ENCODE measurements at regions not wholly inside any gene's neighbourhood (a gene's known extent, or its start where the extent isn't known, plus 50 kb on each side); places are given as distances from the start of the nearest gene placed in this dataset.
"Not testable (repeated sequence)": the region's sequence is repeated elsewhere in the genome, so short reads cannot be mapped to it uniquely, and the experiment has no call there.

GRCh38 chr1:38481871-38482826 is 377.4 kb downstream of the RRAGC start (continued):
- TF ChIP-seq, protein P1, sequence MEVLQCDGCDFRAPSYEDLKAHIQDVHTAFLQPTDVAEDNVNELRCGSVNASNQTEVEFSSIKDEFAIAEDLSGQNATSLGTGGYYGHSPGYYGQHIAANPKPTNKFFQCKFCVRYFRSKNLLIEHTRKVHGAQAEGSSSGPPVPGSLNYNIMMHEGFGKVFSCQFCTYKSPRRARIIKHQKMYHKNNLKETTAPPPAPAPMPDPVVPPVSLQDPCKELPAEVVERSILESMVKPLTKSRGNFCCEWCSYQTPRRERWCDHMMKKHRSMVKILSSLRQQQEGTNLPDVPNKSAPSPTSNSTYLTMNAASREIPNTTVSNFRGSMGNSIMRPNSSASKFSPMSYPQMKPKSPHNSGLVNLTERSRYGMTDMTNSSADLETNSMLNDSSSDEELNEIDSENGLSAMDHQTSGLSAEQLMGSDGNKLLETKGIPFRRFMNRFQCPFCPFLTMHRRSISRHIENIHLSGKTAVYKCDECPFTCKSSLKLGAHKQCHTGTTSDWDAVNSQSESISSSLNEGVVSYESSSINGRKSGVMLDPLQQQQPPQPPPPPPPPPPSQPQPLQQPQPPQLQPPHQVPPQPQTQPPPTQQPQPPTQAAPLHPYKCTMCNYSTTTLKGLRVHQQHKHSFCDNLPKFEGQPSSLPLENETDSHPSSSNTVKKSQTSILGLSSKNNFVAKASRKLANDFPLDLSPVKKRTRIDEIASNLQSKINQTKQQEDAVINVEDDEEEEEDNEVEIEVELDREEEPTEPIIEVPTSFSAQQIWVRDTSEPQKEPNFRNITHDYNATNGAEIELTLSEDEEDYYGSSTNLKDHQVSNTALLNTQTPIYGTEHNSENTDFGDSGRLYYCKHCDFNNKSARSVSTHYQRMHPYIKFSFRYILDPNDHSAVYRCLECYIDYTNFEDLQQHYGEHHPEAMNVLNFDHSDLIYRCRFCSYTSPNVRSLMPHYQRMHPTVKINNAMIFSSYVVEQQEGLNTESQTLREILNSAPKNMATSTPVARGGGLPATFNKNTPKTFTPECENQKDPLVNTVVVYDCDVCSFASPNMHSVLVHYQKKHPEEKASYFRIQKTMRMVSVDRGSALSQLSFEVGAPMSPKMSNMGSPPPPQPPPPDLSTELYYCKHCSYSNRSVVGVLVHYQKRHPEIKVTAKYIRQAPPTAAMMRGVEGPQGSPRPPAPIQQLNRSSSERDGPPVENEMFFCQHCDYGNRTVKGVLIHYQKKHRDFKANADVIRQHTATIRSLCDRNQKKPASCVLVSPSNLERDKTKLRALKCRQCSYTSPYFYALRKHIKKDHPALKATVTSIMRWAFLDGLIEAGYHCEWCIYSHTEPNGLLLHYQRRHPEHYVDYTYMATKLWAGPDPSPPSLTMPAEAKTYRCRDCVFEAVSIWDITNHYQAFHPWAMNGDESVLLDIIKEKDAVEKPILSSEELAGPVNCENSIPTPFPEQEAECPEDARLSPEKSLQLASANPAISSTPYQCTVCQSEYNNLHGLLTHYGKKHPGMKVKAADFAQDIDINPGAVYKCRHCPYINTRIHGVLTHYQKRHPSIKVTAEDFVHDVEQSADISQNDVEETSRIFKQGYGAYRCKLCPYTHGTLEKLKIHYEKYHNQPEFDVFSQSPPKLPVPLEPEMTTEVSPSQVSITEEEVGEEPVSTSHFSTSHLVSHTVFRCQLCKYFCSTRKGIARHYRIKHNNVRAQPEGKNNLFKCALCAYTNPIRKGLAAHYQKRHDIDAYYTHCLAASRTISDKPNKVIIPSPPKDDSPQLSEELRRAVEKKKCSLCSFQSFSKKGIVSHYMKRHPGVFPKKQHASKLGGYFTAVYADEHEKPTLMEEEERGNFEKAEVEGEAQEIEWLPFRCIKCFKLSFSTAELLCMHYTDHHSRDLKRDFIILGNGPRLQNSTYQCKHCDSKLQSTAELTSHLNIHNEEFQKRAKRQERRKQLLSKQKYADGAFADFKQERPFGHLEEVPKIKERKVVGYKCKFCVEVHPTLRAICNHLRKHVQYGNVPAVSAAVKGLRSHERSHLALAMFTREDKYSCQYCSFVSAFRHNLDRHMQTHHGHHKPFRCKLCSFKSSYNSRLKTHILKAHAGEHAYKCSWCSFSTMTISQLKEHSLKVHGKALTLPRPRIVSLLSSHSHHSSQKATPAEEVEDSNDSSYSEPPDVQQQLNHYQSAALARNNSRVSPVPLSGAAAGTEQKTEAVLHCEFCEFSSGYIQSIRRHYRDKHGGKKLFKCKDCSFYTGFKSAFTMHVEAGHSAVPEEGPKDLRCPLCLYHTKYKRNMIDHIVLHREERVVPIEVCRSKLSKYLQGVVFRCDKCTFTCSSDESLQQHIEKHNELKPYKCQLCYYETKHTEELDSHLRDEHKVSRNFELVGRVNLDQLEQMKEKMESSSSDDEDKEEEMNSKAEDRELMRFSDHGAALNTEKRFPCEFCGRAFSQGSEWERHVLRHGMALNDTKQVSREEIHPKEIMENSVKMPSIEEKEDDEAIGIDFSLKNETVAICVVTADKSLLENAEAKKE (CRISPR knock-in tag; IDR thresholded peaks at IDR 0.05) = no peak
- TF ChIP-seq, protein P2, sequence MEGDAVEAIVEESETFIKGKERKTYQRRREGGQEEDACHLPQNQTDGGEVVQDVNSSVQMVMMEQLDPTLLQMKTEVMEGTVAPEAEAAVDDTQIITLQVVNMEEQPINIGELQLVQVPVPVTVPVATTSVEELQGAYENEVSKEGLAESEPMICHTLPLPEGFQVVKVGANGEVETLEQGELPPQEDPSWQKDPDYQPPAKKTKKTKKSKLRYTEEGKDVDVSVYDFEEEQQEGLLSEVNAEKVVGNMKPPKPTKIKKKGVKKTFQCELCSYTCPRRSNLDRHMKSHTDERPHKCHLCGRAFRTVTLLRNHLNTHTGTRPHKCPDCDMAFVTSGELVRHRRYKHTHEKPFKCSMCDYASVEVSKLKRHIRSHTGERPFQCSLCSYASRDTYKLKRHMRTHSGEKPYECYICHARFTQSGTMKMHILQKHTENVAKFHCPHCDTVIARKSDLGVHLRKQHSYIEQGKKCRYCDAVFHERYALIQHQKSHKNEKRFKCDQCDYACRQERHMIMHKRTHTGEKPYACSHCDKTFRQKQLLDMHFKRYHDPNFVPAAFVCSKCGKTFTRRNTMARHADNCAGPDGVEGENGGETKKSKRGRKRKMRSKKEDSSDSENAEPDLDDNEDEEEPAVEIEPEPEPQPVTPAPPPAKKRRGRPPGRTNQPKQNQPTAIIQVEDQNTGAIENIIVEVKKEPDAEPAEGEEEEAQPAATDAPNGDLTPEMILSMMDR (conservative IDR thresholded peaks at IDR 0.05; ENCODE audit: low read depth in 2 of 2) = no peak
- TF ChIP-seq ZNF331 (CRISPR knock-in tag; IDR thresholded peaks at IDR 0.05; ENCODE audit: low read depth) = no peak
- TF ChIP-seq STAT1 (IDR thresholded peaks at IDR 0.05; ENCODE audit: unreplicated experiment) = no peak
- no peak for TF ChIP-seq EZH2 (IDR thresholded peaks at IDR 0.05; ENCODE audit: low read depth, unreplicated experiment)
- no peak for TF ChIP-seq CREB1 (CRISPR knock-in tag; IDR thresholded peaks at IDR 0.05; ENCODE audit: low read depth)

DNA sequence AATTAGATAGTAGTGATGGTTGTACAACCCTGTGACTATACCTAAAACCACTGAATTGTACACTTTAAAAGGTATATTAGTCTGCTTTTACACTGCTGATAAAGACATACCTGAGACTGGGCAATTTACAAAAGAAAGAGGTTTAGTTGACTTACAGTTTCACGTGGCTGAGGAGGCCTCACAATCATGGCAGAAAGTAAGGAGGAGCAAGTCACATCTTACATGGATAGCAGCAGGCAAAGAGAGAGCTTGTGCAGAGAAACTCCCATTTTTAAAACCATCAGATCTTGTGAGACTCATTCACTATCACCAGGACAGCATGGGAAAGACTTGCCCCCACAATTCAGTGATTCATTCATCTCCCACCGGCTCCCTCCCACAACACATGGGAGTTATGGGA is 379.9 kb downstream of the RRAGC start:
- peaks cover 22% of the 10 kb centered on the region for H3K4me1 ChIP-seq (ENCODE audit: insufficient read depth)
- not testable (repeated sequence) for H3F3A ChIP-seq (replicated peaks; ENCODE audit: low read depth)
- peaks cover 20% of the 10 kb centered on the region for H3K9me3 Mint-ChIP-seq

More for the DNA sequence above, 379.9 kb downstream of the RRAGC start:
- H3K4me3 Mint-ChIP-seq; H3K9me2 ChIP-seq (ENCODE audit: insufficient read depth); H2AFZ ChIP-seq; ATAC-seq; H3K36me3 ChIP-seq (ENCODE audit: insufficient read depth); H3K4me2 ChIP-seq; DNase-seq (ENCODE audit: low spot score); H4K20me1 ChIP-seq (replicated peaks; ENCODE audit: insufficient read depth); H3K27ac Mint-ChIP-seq; H3K4me3 ChIP-seq; H3K79me2 ChIP-seq (replicated peaks; ENCODE audit: insufficient read depth); H3K27ac ChIP-seq (ENCODE audit: low read depth): not testable (repeated sequence)
- peaks cover 20% of the 10 kb centered on the region for H3K36me3 Mint-ChIP-seq (ENCODE audit: low read depth)
- peaks cover 19% of the 10 kb centered on the region for H3K27me3 Mint-ChIP-seq (ENCODE audit: insufficient read depth, low read depth, poor library complexity)
- H3K27me3 ChIP-seq (ENCODE audit: insufficient read depth) = peaks cover 14% of the 10 kb centered on the region
- peaks cover 35% of the 10 kb centered on the region for H3K4me1 Mint-ChIP-seq

Measured in GM23338 (cell line).